GM12875 (cell line): ENCODE measurements at regions not wholly inside any gene's neighbourhood (a gene's known extent, or its start where the extent isn't known, plus 50 kb on each side); places are given as distances from the start of the nearest gene placed in this dataset.

Experiments
- H3K4me3 ChIP-seq: one replicate; pipeline ENCODE4 v1.5.1; 2011; ENCODE audit warnings: low read depth, low read length, control low read depth
- CTCF ChIP-seq: IDR thresholded peaks from 2 replicates; pipeline ENCODE4 v1.5.1; 2011; ENCODE audit warnings: low read depth, mild to moderate bottlenecking, control low read depth, inconsistent platforms, low read length, moderate library complexity, borderline replicate concordance; ENCODE audit not compliant: insufficient read depth

- no peak for TF ChIP-seq CTCF
- no peak overlapping the region for H3K4me3 ChIP-seq
Observed at GRCh38 chr19:27764186-27764804, 1448.7 kb downstream of the UQCRFS1 start.

GRCh38 chr19:27762933-27763332, 1450.0 kb downstream of the UQCRFS1 start:
- H3K4me3 ChIP-seq = no peak overlapping the region
- no peak for TF ChIP-seq CTCF

- no peak overlapping the region for H3K4me3 ChIP-seq
- no peak for TF ChIP-seq CTCF
Observed at GRCh38 chr19:27759896-27760295, 1453.1 kb downstream of the UQCRFS1 start.

GRCh38 chr19:27758626-27759505, 1454.1 kb downstream of the UQCRFS1 start:
- no peak overlapping the region for H3K4me3 ChIP-seq
- no peak for TF ChIP-seq CTCF

- no peak overlapping the region for H3K4me3 ChIP-seq
- TF ChIP-seq CTCF = no peak
Observed at GRCh38 chr19:27754700-27755099, 1458.3 kb downstream of the UQCRFS1 start.

GRCh38 chr19:27753622-27754021, 1459.3 kb downstream of the UQCRFS1 start:
- H3K4me3 ChIP-seq = no peak overlapping the region
- no peak for TF ChIP-seq CTCF
